ENCODE measurements at regions not wholly inside any gene's neighbourhood (a gene's known extent, or its start where the extent isn't known, plus 50 kb on each side); places are given as distances from the start of the nearest gene placed in this dataset.

DNA sequence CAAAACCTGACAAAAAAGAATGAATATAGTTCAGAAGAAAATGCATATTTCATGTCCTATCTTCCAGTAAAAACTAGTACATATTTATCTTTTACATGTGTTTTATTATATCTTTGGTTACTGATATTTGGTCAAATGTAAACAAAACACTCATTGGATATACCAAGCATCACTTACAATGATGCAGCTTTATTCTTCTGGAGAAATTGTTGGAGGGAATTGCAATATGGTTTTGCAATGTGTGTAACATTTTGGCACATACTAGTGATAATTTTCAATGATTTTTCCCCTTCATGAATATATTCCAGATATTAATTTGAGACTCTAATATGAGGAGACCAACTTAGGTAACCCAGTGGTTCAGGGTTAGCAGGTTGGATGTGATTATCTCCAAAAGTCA lies 146.1 kb downstream of the ZC3H11B start:
- ATAC-seq, result no peak

DNA sequence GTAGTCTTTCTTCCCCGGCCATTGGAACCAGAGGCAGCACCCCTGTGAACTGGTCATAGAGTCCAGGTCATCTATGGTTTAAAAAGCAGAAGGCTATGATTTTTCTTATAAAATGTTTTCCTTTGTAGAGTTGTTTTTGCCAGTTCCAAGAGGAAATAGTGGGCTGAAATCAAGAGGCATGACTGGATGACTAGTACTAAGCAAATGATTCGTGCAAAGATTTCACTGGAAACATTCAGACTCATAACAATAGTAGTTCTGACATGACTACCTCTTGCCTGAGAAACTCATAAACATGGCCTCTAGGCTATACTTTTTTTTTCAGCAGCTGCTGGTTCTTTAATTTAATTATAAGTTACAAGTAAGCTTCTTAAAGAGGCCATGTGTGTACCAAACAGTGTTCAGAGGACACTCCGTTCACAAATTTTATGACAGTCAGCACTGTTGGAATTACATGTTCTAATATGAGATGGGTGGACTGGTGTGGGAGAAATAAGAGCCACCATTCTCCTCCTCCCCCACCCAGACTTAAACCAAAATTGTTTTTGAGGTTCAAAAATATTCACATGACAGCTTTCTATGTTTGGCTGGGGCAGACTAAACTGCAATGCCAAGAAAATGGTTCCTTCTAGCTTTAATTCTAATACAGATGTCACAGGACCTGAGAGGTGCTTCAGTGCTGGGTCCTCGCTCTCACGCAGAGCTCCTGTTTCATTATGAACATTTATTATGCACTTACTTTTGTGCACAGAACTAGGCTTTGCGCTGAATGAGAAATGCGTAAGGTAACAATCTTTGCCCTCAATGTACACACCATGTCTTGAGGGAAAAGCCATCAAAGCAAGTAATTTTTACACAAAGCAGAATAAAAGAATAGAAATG lies 147.5 kb downstream of the ZC3H11B start:
- no peak for ATAC-seq
- TF ChIP-seq SNAI2 (CRISPR knock-in tag; IDR thresholded peaks at IDR 0.05) (no peak), PPARA (CRISPR knock-in tag; IDR thresholded peaks at IDR 0.05; ENCODE audit: borderline replicate concordance) (no peak), ISL1 (CRISPR knock-in tag; IDR thresholded peaks at IDR 0.05) (no peak), RARB (CRISPR knock-in tag; IDR thresholded peaks at IDR 0.05) (no peak), ZNF565 (CRISPR knock-in tag; conservative IDR thresholded peaks at IDR 0.05; ENCODE audit: low read depth) (no peak), ZNF8 (CRISPR knock-in tag; IDR thresholded peaks at IDR 0.05) (no peak), ZNF70 (CRISPR knock-in tag; IDR thresholded peaks at IDR 0.05) (no peak), OSR1 (CRISPR knock-in tag; IDR thresholded peaks at IDR 0.05) (no peak)
- TF ChIP-seq, protein P1, sequence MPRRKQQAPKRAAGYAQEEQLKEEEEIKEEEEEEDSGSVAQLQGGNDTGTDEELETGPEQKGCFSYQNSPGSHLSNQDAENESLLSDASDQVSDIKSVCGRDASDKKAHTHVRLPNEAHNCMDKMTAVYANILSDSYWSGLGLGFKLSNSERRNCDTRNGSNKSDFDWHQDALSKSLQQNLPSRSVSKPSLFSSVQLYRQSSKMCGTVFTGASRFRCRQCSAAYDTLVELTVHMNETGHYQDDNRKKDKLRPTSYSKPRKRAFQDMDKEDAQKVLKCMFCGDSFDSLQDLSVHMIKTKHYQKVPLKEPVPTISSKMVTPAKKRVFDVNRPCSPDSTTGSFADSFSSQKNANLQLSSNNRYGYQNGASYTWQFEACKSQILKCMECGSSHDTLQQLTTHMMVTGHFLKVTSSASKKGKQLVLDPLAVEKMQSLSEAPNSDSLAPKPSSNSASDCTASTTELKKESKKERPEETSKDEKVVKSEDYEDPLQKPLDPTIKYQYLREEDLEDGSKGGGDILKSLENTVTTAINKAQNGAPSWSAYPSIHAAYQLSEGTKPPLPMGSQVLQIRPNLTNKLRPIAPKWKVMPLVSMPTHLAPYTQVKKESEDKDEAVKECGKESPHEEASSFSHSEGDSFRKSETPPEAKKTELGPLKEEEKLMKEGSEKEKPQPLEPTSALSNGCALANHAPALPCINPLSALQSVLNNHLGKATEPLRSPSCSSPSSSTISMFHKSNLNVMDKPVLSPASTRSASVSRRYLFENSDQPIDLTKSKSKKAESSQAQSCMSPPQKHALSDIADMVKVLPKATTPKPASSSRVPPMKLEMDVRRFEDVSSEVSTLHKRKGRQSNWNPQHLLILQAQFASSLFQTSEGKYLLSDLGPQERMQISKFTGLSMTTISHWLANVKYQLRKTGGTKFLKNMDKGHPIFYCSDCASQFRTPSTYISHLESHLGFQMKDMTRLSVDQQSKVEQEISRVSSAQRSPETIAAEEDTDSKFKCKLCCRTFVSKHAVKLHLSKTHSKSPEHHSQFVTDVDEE (CRISPR knock-in tag; IDR thresholded peaks at IDR 0.05), result no peak
- TF ChIP-seq, protein P2, sequence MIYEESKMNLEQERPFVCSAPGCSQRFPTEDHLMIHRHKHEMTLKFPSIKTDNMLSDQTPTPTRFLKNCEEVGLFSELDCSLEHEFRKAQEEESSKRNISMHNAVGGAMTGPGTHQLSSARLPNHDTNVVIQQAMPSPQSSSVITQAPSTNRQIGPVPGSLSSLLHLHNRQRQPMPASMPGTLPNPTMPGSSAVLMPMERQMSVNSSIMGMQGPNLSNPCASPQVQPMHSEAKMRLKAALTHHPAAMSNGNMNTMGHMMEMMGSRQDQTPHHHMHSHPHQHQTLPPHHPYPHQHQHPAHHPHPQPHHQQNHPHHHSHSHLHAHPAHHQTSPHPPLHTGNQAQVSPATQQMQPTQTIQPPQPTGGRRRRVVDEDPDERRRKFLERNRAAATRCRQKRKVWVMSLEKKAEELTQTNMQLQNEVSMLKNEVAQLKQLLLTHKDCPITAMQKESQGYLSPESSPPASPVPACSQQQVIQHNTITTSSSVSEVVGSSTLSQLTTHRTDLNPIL (CRISPR knock-in tag; IDR thresholded peaks at IDR 0.05; ENCODE audit: low read depth), result no peak

More for the DNA sequence above, 146.1 kb downstream of the ZC3H11B start:
- TF ChIP-seq, protein P1 (CRISPR knock-in tag; IDR thresholded peaks at IDR 0.05), result no peak
- TF ChIP-seq TOX (CRISPR knock-in tag; IDR thresholded peaks at IDR 0.05; ENCODE audit: borderline replicate concordance), result no peak
- no peak for TF ChIP-seq ESRRG (CRISPR knock-in tag; IDR thresholded peaks at IDR 0.05)
- TF ChIP-seq ZNF565 (CRISPR knock-in tag; conservative IDR thresholded peaks at IDR 0.05; ENCODE audit: low read depth), result no peak
- TF ChIP-seq ZNF8 (CRISPR knock-in tag; IDR thresholded peaks at IDR 0.05), result no peak
- no peak for TF ChIP-seq ARNTL (CRISPR knock-in tag; IDR thresholded peaks at IDR 0.05; ENCODE audit: borderline replicate concordance, low read depth)
- TF ChIP-seq, protein P3, sequence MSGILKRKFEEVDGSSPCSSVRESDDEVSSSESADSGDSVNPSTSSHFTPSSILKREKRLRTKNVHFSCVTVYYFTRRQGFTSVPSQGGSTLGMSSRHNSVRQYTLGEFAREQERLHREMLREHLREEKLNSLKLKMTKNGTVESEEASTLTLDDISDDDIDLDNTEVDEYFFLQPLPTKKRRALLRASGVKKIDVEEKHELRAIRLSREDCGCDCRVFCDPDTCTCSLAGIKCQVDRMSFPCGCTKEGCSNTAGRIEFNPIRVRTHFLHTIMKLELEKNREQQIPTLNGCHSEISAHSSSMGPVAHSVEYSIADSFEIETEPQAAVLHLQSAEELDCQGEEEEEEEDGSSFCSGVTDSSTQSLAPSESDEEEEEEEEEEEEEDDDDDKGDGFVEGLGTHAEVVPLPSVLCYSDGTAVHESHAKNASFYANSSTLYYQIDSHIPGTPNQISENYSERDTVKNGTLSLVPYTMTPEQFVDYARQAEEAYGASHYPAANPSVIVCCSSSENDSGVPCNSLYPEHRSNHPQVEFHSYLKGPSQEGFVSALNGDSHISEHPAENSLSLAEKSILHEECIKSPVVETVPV (CRISPR knock-in tag; IDR thresholded peaks at IDR 0.05), result no peak
- no peak for TF ChIP-seq ZFP3 (CRISPR knock-in tag; IDR thresholded peaks at IDR 0.05)
- no peak for TF ChIP-seq ISL1 (CRISPR knock-in tag; IDR thresholded peaks at IDR 0.05)
- TF ChIP-seq, protein P4, sequence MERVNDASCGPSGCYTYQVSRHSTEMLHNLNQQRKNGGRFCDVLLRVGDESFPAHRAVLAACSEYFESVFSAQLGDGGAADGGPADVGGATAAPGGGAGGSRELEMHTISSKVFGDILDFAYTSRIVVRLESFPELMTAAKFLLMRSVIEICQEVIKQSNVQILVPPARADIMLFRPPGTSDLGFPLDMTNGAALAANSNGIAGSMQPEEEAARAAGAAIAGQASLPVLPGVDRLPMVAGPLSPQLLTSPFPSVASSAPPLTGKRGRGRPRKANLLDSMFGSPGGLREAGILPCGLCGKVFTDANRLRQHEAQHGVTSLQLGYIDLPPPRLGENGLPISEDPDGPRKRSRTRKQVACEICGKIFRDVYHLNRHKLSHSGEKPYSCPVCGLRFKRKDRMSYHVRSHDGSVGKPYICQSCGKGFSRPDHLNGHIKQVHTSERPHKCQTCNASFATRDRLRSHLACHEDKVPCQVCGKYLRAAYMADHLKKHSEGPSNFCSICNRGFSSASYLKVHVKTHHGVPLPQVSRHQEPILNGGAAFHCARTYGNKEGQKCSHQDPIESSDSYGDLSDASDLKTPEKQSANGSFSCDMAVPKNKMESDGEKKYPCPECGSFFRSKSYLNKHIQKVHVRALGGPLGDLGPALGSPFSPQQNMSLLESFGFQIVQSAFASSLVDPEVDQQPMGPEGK (CRISPR knock-in tag; IDR thresholded peaks at IDR 0.05; ENCODE audit: borderline replicate concordance), result no peak
- no peak for TF ChIP-seq RARB (CRISPR knock-in tag; IDR thresholded peaks at IDR 0.05)
- TF ChIP-seq, protein P2 (CRISPR knock-in tag; IDR thresholded peaks at IDR 0.05; ENCODE audit: low read depth), result no peak
- TF ChIP-seq BACH2 (CRISPR knock-in tag; IDR thresholded peaks at IDR 0.05; ENCODE audit: borderline replicate concordance), result no peak
- TF ChIP-seq, protein P5, sequence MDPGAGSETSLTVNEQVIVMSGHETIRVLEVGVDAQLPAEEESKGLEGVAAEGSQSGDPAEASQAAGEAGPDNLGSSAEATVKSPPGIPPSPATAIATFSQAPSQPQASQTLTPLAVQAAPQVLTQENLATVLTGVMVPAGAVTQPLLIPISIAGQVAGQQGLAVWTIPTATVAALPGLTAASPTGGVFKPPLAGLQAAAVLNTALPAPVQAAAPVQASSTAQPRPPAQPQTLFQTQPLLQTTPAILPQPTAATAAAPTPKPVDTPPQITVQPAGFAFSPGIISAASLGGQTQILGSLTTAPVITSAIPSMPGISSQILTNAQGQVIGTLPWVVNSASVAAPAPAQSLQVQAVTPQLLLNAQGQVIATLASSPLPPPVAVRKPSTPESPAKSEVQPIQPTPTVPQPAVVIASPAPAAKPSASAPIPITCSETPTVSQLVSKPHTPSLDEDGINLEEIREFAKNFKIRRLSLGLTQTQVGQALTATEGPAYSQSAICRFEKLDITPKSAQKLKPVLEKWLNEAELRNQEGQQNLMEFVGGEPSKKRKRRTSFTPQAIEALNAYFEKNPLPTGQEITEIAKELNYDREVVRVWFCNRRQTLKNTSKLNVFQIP (CRISPR knock-in tag; IDR thresholded peaks at IDR 0.05; ENCODE audit: borderline replicate concordance, low read depth), result no peak
- no peak for TF ChIP-seq CSDC2 (CRISPR knock-in tag; IDR thresholded peaks at IDR 0.05)
- TF ChIP-seq OSR1 (CRISPR knock-in tag; IDR thresholded peaks at IDR 0.05), result no peak
- no peak for TF ChIP-seq PPARA (CRISPR knock-in tag; IDR thresholded peaks at IDR 0.05; ENCODE audit: borderline replicate concordance)
- no peak for TF ChIP-seq SNAI2 (CRISPR knock-in tag; IDR thresholded peaks at IDR 0.05)
- TF ChIP-seq TCF4 (CRISPR knock-in tag; IDR thresholded peaks at IDR 0.05; ENCODE audit: borderline replicate concordance), result no peak
